GM19023 (cell line): ENCODE measurements at regions not wholly inside any gene's neighbourhood (a gene's known extent, or its start where the extent isn't known, plus 50 kb on each side); places are given as distances from the start of the nearest gene placed in this dataset.

Source experiments
- ATAC-seq: cut with Tn5 transposase; IDR thresholded peaks from one replicate; pipeline ENCODE4 v1.9.1; 2021; ENCODE audit warnings: mild to moderate bottlenecking, moderate library complexity; ENCODE audit not compliant: unreplicated experiment

GRCh38 chr1:177793900-177794299 is 176.0 kb downstream of the SEC16B start:
- no peak for ATAC-seq

GRCh38 chr1:177790566-177790965 is 179.3 kb downstream of the SEC16B start:
- ATAC-seq: no peak

- no peak for ATAC-seq
These were observed 179.9 kb downstream of the SEC16B start for GRCh38 chr1:177789956-177790355.

- ATAC-seq: no peak
These were observed 183.6 kb downstream of the SEC16B start for GRCh38 chr1:177786176-177786745.

DNA sequence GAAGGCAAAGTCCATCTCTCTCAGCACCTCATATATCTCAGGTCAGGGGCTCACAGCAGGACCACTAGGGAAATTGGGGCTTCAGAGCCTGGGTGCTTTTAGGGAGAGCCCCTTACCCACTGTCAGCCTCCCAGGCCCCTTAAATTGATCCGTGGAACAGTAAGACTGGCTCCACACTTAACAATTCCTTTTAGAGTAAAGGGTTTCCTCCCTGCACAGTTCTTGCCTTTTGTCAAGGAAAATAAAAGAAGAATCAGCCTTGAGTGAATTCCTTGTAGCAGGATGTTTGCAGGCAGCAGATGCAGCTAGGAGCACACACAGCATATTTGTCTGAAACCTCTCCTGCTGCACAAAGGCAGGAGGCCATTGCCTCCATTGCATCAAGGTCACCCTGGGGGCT is 184.9 kb downstream of the SEC16B start:
- ATAC-seq: no peak

DNA sequence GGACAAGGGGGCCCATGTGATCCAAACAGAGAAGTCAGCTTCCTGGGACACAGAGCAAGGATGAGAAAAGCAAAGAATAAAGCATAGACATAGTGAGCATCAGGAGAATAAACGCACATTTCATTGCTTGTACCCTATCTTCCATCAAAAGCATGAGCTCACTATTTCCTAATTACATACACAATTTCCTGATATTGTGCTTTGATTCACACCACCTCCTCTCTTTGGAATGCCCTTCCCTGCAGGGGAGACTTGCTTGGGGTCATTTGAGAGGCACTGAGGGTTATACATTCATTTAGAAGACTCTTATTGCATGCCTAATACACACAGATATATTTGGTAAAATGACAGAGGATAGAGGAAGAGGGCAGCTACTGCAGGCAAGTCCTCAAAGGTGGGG is 185.4 kb downstream of the SEC16B start:
- ATAC-seq: no peak

GRCh38 chr1:177783051-177783450 is 186.8 kb downstream of the SEC16B start:
- ATAC-seq: no peak

GRCh38 chr1:177780096-177780700 is 189.7 kb downstream of the SEC16B start:
- no peak for ATAC-seq

- ATAC-seq: no peak
These were observed 190.5 kb downstream of the SEC16B start for GRCh38 chr1:177779166-177779965.

DNA sequence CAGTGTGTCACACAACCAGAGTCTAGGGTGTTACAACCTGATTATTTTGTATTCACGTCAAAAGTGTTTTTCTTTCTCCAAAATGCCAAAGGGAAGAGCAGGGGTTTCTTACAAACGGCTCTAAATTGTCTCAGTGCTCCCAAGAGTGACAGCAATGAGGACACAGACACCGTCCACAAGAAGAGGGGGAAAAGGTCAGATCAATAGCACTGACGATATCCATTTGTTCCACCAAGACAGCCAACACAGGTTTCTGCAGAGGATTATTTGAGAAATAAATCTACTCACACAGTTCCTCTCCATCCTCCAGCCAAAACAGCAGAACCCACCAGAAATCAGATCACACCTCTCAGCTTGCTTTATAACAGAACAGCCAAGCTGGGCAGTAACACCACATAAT is 193.9 kb downstream of the SEC16B start:
- no peak for ATAC-seq

GRCh38 chr1:177772386-177772960 is 197.4 kb downstream of the SEC16B start:
- ATAC-seq: no peak

GRCh38 chr1:177771688-177772087 is 198.2 kb downstream of the SEC16B start:
- ATAC-seq: no peak

DNA sequence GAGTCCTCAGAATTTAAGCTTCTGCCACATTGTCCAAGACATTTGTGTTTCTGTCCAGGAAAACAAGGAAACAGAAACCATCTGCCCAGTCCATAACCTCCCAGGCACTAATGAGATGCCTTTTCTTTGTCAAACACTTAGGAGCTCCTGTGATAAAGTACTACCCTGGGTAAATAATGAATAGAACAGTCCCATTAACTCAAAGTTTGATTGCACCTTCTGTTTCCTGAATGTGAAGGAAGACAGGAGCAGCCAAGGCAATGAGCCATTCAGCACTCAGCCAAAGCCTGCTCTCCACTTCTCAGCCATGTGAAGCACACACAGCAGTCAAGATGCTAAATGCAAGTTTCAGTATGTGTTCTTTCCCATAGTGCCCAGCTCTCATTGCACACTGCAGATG is 199.8 kb downstream of the SEC16B start:
- no peak for ATAC-seq

DNA sequence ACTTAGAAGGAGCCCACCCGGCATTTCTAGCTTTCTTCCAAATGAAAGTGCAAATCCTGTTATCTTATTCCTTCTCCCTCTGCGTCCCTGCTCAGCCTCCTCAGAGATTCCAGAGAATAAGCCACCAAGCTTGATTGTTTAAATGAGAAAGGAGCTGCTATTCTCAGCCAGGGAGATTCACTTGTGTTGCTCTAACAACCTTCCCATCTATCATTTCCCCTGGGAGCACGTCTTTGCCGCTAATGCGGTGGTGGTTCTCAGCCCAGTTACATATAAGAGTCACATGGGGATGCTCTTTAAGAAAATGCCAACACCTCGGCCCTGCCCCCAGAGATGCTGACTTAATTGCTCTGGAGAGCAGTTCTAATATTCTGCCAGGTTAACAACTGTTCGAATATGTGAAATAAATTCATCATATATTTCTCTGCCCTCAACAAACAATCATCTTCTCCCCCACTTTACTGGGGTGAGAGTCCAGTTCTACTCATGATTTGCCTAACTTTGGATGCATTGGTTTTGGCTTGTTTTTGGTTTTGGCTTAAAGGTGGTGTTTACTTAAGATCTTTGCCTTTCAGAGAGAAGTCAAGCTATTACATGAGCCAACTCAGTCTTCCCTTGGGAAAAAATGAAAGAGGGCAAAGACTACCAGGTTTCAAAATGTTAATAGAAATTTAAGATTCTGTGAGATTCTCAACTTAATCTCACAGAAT is 213.9 kb downstream of the SEC16B start:
- no peak for ATAC-seq

GRCh38 chr1:177754603-177755002 is 215.3 kb downstream of the SEC16B start:
- ATAC-seq: no peak

DNA sequence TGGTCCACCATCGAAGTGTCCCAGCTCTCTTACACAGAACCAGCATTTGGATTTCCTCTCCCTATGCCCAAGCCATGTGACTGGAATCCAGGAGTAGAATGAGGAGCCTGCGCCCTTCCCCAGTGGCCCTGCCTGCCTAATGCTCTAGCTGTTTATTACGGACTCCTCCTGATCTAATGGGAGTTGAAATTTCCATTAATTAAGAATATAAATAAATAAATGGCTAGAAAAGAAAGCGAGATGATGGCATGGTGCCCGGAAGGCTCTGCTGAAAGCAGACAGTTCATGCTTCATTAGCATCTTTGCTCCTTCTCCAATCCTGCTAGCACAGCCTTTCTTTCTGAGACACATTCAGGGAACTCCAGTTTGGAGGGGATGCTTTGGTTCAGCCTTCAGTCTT is 216.2 kb downstream of the SEC16B start:
- no peak for ATAC-seq

DNA sequence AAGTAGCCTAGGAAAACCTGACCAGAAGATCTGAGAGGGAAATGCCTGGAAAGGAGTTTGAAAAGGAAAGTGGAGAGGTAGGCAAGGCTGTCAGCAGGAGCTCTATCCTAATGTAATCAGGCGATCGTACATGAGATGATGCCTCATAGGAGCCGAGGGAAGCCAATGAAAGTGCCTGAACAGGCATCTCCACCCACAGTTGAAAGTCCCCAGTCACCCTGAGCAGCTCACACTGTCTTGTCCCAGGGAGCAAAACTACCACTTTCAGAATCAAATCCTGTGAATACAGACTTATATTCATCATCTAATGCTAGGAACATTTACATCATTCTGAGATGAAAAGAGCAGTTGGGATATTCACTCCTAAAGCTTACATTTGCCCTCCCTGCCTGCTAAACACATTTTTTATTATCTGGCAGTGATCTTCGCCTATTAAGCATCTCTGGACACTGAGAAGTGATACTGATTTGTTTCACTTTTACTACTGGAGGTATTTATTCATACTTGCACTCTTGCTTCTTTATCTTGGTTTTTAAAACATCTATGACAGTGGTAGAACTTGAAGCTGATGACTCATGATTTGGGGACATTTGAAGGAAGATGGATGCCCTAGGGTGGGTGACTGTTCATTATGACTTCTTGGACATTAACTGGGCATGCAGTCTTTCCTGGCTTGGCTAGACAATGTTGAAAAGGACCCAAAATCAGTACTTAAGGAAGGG is 221.6 kb downstream of the SEC16B start:
- peak; percentile 64 for ATAC-seq

- ATAC-seq: no peak
These were observed 223.7 kb downstream of the SEC16B start for GRCh38 chr1:177746155-177746554.

- ATAC-seq: no peak
These were observed 225.0 kb downstream of the SEC16B start for GRCh38 chr1:177744906-177745305.

DNA sequence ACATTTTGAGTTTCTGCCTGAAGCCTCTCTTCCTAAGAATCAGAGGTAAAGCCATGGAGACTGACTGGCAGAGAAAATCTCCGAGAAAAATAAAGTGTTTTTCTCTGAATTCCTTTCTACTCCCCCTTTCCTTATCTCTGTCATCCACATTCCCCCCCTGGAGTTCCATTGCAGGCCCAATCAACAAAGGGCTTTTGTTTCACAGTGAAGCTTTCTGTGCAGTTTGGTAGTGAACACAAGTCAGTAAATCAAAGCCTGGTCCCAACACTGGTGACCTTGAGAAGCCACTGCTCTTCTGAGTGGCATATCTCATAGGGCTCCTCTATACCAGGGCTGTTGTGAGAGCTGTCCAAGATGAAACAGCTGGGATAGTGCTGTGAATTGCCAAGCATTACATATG is 228.4 kb downstream of the SEC16B start:
- ATAC-seq: no peak

GRCh38 chr1:177739780-177740179 is 230.1 kb downstream of the SEC16B start:
- no peak for ATAC-seq
